DOHH2 (cell line): ENCODE measurements at regions not wholly inside any gene's neighbourhood (a gene's known extent, or its start where the extent isn't known, plus 50 kb on each side); places are given as distances from the start of the nearest gene placed in this dataset.

Source experiments
- H3F3A ChIP-seq: fragments of 200-600 bp; sonication (generic), shearing (Covaris generic); 2 replicates; pipeline ENCODE4 v1.6.0; 2016; ENCODE audit warnings: antibody characterized with exemption, mild to moderate bottlenecking; ENCODE audit not compliant: control insufficient read depth, insufficient read depth
- H3K27ac ChIP-seq: fragments of 200-600 bp; sonication (generic); 2 replicates; pipeline ENCODE4 v1.5.1; 2014; ENCODE audit warnings: low read depth, mild to moderate bottlenecking, low read length, moderate library complexity
- H3K27me3 ChIP-seq: fragments of 200-600 bp; sonication (generic); 2 replicates; pipeline ENCODE4 v1.6.1; 2014; ENCODE audit warnings: mild to moderate bottlenecking, low read length, mixed read lengths; ENCODE audit not compliant: control insufficient read depth
- H3K36me3 ChIP-seq: fragments of 200-600 bp; sonication (generic); 2 replicates; pipeline ENCODE4 v1.6.1; 2014; ENCODE audit warnings: mild to moderate bottlenecking, low read length, moderate library complexity, mixed read lengths; ENCODE audit not compliant: control insufficient read depth
- H3K4me1 ChIP-seq: fragments of 200-600 bp; sonication (generic); 2 replicates; pipeline ENCODE4 v1.6.1; 2014; ENCODE audit warnings: mild to moderate bottlenecking, low read length, mixed read lengths; ENCODE audit not compliant: control insufficient read depth
- H3K4me2 ChIP-seq: fragments of 200-600 bp; sonication (generic); 2 replicates; pipeline ENCODE4 v1.6.0; 2014; ENCODE audit warnings: mild to moderate bottlenecking, low read length, moderate library complexity
- H3K4me3 ChIP-seq: fragments of 200-600 bp; sonication (generic); 2 replicates; pipeline ENCODE4 v1.5.1; 2014; ENCODE audit warnings: mild to moderate bottlenecking, low read length, mixed read lengths
- H3K79me2 ChIP-seq: fragments of 200-600 bp; sonication (generic); 2 replicates; pipeline ENCODE4 v1.6.1; 2014; ENCODE audit warnings: mild to moderate bottlenecking, low read length, mixed read lengths; ENCODE audit not compliant: control insufficient read depth
- H3K9me2 ChIP-seq: fragments of 200-600 bp; sonication (generic); replicated peaks from 2 replicates; pipeline ENCODE4 v1.6.1; 2014; ENCODE audit warnings: mild to moderate bottlenecking, low read length, mixed read lengths; ENCODE audit not compliant: control insufficient read depth
- H3K9me3 ChIP-seq: fragments of 200-600 bp; sonication (generic); 2 replicates; pipeline ENCODE4 v1.6.1; 2014; ENCODE audit warnings: antibody characterized with exemption, low read length, mixed read lengths; ENCODE audit not compliant: control insufficient read depth, insufficient read depth
- H4K20me1 ChIP-seq: fragments of 200-600 bp; sonication (generic); 2 replicates; pipeline ENCODE4 v1.6.0; 2014; ENCODE audit warnings: low read depth, mild to moderate bottlenecking, antibody characterized with exemption, low read length, moderate library complexity; ENCODE audit not compliant: control insufficient read depth, insufficient read depth
- EZH2phosphoT487 ChIP-seq: fragments of 200-600 bp; sonication (generic); IDR thresholded peaks from 2 replicates; pipeline ENCODE4 v1.6.1; 2017; ENCODE audit warnings: borderline replicate concordance, mild to moderate bottlenecking, antibody characterized with exemption, low read length, moderate library complexity, mixed read lengths
- TF ChIP-seq, protein P1 (sequence below): fragments of 200-600 bp; sonication (generic); IDR thresholded peaks from one replicate; pipeline ENCODE4 v1.5.1; 2014; ENCODE audit warnings: antibody characterized with exemption, mild to moderate bottlenecking, low read depth, low read length; ENCODE audit not compliant: poor library complexity, severe bottlenecking

- H3K4me3 ChIP-seq: no peak overlapping the region
- no peak overlapping the region for H3K27ac ChIP-seq
- no peaks in the 10 kb centered on the region for H3K27me3 ChIP-seq
- H3K79me2 ChIP-seq: no peaks in the 10 kb centered on the region
- no peaks in the 10 kb centered on the region for H3F3A ChIP-seq
- H4K20me1 ChIP-seq: no peaks in the 10 kb centered on the region
- no peaks in the 10 kb centered on the region for H3K36me3 ChIP-seq
- H3K4me1 ChIP-seq: peaks cover 17% of the 10 kb centered on the region
- H3K9me3 ChIP-seq: no peaks in the 10 kb centered on the region
- TF ChIP-seq, protein P1, sequence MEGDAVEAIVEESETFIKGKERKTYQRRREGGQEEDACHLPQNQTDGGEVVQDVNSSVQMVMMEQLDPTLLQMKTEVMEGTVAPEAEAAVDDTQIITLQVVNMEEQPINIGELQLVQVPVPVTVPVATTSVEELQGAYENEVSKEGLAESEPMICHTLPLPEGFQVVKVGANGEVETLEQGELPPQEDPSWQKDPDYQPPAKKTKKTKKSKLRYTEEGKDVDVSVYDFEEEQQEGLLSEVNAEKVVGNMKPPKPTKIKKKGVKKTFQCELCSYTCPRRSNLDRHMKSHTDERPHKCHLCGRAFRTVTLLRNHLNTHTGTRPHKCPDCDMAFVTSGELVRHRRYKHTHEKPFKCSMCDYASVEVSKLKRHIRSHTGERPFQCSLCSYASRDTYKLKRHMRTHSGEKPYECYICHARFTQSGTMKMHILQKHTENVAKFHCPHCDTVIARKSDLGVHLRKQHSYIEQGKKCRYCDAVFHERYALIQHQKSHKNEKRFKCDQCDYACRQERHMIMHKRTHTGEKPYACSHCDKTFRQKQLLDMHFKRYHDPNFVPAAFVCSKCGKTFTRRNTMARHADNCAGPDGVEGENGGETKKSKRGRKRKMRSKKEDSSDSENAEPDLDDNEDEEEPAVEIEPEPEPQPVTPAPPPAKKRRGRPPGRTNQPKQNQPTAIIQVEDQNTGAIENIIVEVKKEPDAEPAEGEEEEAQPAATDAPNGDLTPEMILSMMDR: no peak
- TF ChIP-seq EZH2phosphoT487: no peak
- H3K9me2 ChIP-seq: no peaks in the 10 kb centered on the region
- no peak overlapping the region for H3K4me2 ChIP-seq
Measured at GRCh38 chr11:121890377-121890776, 225.6 kb downstream of the BLID start.

DNA sequence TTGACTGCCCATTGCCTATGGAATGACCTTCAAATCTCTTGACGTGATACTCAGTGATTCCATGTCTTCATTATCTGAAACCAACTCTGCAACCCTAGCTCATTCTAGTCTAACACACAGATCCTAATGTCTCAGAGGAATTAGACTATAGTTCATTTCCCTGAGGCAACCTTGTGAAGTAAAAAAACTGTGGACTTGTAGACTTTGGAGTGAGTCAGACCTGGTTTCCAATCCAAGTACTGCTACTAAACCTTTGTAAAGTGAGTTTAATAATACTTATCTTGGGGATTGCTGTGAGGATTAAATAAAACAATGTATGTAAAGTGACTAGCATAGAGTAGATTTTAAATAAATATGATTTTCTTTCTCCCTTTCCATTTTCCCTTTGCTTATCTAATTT lies 226.1 kb downstream of the BLID start:
- Histone ChIP-seq H3K79me2 (no peaks in the 10 kb centered on the region), H3K9me2 (no peaks in the 10 kb centered on the region), H3K9me3 (no peaks in the 10 kb centered on the region), H3K36me3 (no peaks in the 10 kb centered on the region), H3K4me1 (peaks cover 17% of the 10 kb centered on the region), H3K27me3 (no peaks in the 10 kb centered on the region), H3K27ac (no peak overlapping the region), H4K20me1 (no peaks in the 10 kb centered on the region), H3F3A (no peaks in the 10 kb centered on the region), H3K4me3 (no peak overlapping the region), H3K4me2 (no peak overlapping the region)
- TF ChIP-seq, protein P1: no peak
- no peak for TF ChIP-seq EZH2phosphoT487

DNA sequence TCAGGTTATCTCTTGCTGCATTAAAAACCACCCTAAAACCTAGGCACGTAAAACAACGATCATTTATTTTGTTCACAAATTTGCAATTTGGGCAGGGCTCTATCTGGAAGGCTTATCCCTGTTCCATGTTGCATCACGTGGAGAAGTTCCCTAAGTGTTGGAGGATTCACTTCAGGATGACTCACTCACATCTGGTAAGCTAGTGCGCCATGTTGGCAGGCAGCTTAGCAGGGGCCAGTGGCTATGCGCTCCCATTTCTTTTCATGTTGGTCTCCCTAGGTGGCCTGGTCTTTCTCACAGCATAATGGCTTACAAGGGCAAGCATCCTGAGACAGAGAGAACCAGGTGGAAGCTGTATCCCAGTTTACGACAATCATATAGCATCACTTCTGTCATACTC lies 226.8 kb downstream of the BLID start:
- Histone ChIP-seq H3K9me2 (no peaks in the 10 kb centered on the region), H3K9me3 (no peaks in the 10 kb centered on the region), H3K4me2 (no peak overlapping the region), H3F3A (no peaks in the 10 kb centered on the region), H3K79me2 (no peaks in the 10 kb centered on the region), H3K27ac (no peak overlapping the region), H3K4me1 (peaks cover 17% of the 10 kb centered on the region), H3K36me3 (no peaks in the 10 kb centered on the region), H3K27me3 (no peaks in the 10 kb centered on the region), H4K20me1 (no peaks in the 10 kb centered on the region), H3K4me3 (no peak overlapping the region)
- TF ChIP-seq, protein P1: no peak
- TF ChIP-seq EZH2phosphoT487: no peak
